Testis (tissue), 2 donors: ENCODE measurements at regions not wholly inside any gene's neighbourhood (a gene's known extent, or its start where the extent isn't known, plus 50 kb on each side); places are given as distances from the start of the nearest gene placed in this dataset.

Experiments
- CTCF ChIP-seq, 3 experiments: fragments of 450-650 bp in 2 of 3; fragments of 200-600 bp in 1 of 3; sonication (generic) in 1 of 3; IDR thresholded peaks; one replicate each; pipeline ENCODE4 v1.5.1; 2016 to 2019; ENCODE audit warnings: antibody characterized with exemption in 3 of 3, mild to moderate bottlenecking in 2 of 3, moderate library complexity in 1 of 3
- POLR2A ChIP-seq: fragments of 450-650 bp; IDR thresholded peaks from one replicate; pipeline ENCODE4 v1.6.1; 2017; ENCODE audit warnings: antibody characterized with exemption, mild to moderate bottlenecking, moderate library complexity

- TF ChIP-seq CTCF (IDR thresholded peaks at IDR 0.05): no peak
- no peak for TF ChIP-seq POLR2A
These were observed 312.6 kb upstream of the VRK2 start for GRCh38 chr2:57733956-57734355.
